GM12891 (cell line): ENCODE measurements at regions not wholly inside any gene's neighbourhood (a gene's known extent, or its start where the extent isn't known, plus 50 kb on each side); places are given as distances from the start of the nearest gene placed in this dataset.

Experiments
- POLR2AphosphoS5 ChIP-seq: IDR thresholded peaks from 2 replicates; pipeline ENCODE4 v1.6.1; 2011; ENCODE audit warnings: low read depth, low read length, control low read depth
- SPI1 ChIP-seq: IDR thresholded peaks from 2 replicates; pipeline ENCODE4 v1.6.1; 2011; ENCODE audit warnings: low read depth, low read length, control low read depth

DNA sequence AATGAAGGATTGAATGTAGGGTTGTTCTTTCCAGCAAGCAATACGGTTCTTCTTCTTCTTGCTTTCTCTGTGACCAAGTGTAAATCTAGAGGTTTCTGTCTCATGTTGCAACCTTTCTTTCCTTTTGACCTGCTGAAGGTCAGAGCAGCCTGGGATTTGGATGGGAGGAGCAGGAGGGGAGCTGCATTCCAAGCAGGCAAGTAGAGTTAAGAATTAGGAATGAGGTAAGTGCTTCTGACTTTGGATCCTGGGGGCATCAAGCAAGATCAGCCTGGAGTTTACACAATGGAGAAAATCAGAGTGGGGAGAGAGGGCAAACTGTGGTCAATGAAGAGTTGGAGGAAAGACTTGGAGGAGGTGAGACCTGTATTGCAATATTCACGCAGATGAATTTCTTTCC lies 225.6 kb upstream of the ZBED5 start:
- no peak for TF ChIP-seq POLR2AphosphoS5
- TF ChIP-seq SPI1 = no peak
